ENCODE measurements at regions not wholly inside any gene's neighbourhood (a gene's known extent, or its start where the extent isn't known, plus 50 kb on each side); places are given as distances from the start of the nearest gene placed in this dataset.

DNA sequence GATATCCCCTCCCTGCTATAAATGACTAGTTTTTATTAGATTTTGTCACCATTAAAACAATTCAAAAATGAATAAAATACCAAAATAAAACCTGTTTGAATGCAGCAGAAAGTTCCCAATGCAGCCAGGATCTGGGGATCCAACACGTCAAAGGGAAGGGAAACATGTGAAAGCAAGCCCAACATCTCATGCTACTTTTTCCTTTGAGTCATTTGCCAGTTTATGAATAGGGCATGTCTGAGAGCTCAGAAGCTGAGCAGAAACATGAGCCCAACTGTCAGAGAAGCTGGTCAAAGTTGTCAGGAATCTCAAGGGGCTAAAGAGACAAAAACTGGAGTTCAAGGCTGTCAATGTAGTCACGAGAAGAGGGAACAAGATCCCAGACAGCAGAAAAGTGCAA, 526.4 kb downstream of the KLF5 start:
- no peak overlapping the region for H3K27ac ChIP-seq
- WGBS, 3 donors: 92 to 94% (median 93%) methylated on average over 2 of the region's 2 CpGs
- H3K36me3 ChIP-seq: no peaks in the 10 kb centered on the region
- intact Hi-C loops (cut with DNase I): no loop called here
- no peaks in the 10 kb centered on the region for H3K9me3 ChIP-seq
- no peak overlapping the region for H3K4me3 ChIP-seq
- no peak for DNase-seq
- TF ChIP-seq CTCF (IDR thresholded peaks at IDR 0.05): no peak
- no peaks in the 10 kb centered on the region for H3K27me3 ChIP-seq
- no peaks in the 10 kb centered on the region for H3K4me1 ChIP-seq (ENCODE audit: insufficient read depth)

- 71 to 78% (median 76%) methylated on average over 3 of the region's 3 CpGs for WGBS, 3 donors
- H3K4me3 ChIP-seq: no peak overlapping the region
- no peaks in the 10 kb centered on the region for H3K27me3 ChIP-seq
- no peak overlapping the region for H3K27ac ChIP-seq
- DNase-seq: no peak
- intact Hi-C loops (cut with DNase I): no loop called here
- no peaks in the 10 kb centered on the region for H3K36me3 ChIP-seq
- H3K9me3 ChIP-seq: no peaks in the 10 kb centered on the region
- no peaks in the 10 kb centered on the region for H3K4me1 ChIP-seq (ENCODE audit: insufficient read depth)
- TF ChIP-seq EP300 (IDR thresholded peaks at IDR 0.05): no peak
- no peak for TF ChIP-seq CTCF (IDR thresholded peaks at IDR 0.05)
- no peak for TF ChIP-seq POLR2A (IDR thresholded peaks at IDR 0.05)
These were observed 524.5 kb downstream of the KLF5 start for GRCh38 chr13:73583331-73583730.

- H3K27me3 ChIP-seq: no peaks in the 10 kb centered on the region
- H3K4me1 ChIP-seq (ENCODE audit: insufficient read depth): no peaks in the 10 kb centered on the region
- DNase-seq: no peak
- H3K4me3 ChIP-seq: no peak overlapping the region
- H3K27ac ChIP-seq: no peak overlapping the region
- H3K36me3 ChIP-seq: no peaks in the 10 kb centered on the region
- no peaks in the 10 kb centered on the region for H3K9me3 ChIP-seq
- TF ChIP-seq EP300 (IDR thresholded peaks at IDR 0.05) (no peak), CTCF (IDR thresholded peaks at IDR 0.05) (no peak), POLR2A (IDR thresholded peaks at IDR 0.05) (no peak)
- intact Hi-C loops (cut with DNase I): no loop called here
- WGBS, 3 donors: 91 to 95% (median 93%) methylated on average over 3 of the region's 3 CpGs
These were observed 521.9 kb downstream of the KLF5 start for GRCh38 chr13:73580513-73581267.

GRCh38 chr13:73579574-73580274, 520.9 kb downstream of the KLF5 start:
- Histone ChIP-seq H3K36me3 (no peaks in the 10 kb centered on the region), H3K27ac (no peak overlapping the region), H3K4me1 (ENCODE audit: insufficient read depth) (no peaks in the 10 kb centered on the region), H3K27me3 (no peaks in the 10 kb centered on the region), H3K9me3 (no peaks in the 10 kb centered on the region), H3K4me3 (no peak overlapping the region)
- TF ChIP-seq POLR2A (IDR thresholded peaks at IDR 0.05) (no peak), CTCF (IDR thresholded peaks at IDR 0.05) (no peak), EP300 (IDR thresholded peaks at IDR 0.05) (no peak)
- 88 to 95% (median 93%) methylated on average over 2 of the region's 2 CpGs for WGBS, 3 donors
- intact Hi-C loops (cut with DNase I): no loop called here
- no peak for DNase-seq

Measured in ovary (tissue), 7 donors.